ENCODE measurements at regions not wholly inside any gene's neighbourhood (a gene's known extent, or its start where the extent isn't known, plus 50 kb on each side); places are given as distances from the start of the nearest gene placed in this dataset.
"Not testable (repeated sequence)": the region's sequence is repeated elsewhere in the genome, so short reads cannot be mapped to it uniquely, and the experiment has no call there.

DNA sequence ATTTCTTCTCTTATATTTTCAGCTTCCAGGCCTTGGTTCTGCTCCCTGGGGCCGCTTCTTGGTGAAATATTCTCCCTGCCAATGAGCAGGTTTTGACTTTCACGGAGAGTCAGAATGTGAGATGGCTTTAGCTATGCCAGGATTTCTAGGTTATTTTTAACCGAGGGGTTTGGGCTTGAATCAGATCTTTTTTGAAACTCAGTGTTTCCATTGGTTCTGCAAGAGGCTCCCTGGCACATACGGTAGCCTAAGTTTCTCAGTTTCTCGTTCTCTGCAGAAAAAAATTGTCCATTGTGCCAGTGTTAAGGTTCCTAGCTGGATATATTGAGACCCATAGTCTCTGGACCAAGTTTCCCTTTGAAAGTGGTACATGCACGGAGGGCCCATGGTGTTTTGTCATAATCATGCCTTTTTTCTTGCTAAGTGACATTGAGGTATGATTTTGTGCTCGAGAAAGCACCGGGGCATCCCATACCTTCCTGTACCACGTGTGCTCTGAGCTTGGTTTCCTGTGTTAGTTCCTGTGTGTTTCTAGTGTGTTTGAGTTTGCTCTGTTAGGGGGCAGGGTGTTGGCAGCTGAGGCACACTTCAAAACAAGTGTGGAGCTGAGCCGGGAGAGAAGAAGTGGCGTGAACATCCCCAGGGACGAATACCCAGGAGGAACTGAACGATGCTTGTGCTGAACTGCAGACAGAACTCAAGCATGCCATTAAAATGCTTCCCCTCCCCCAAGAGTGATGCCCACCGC lies 127.2 kb downstream of the HS3ST3B1 start:
- no peak overlapping the region for H3K27ac ChIP-seq
- H3K27me3 ChIP-seq: no peaks in the 10 kb centered on the region
- H3K4me3 ChIP-seq: no peak overlapping the region
- no peaks in the 10 kb centered on the region for H3K9me3 ChIP-seq
- DNase-seq (ENCODE audit: low spot score): no peak
- TF ChIP-seq CTCF (IDR thresholded peaks at IDR 0.05): no peak
- no peaks in the 10 kb centered on the region for H3K4me1 ChIP-seq
- no peaks in the 10 kb centered on the region for H3K36me3 ChIP-seq

DNA sequence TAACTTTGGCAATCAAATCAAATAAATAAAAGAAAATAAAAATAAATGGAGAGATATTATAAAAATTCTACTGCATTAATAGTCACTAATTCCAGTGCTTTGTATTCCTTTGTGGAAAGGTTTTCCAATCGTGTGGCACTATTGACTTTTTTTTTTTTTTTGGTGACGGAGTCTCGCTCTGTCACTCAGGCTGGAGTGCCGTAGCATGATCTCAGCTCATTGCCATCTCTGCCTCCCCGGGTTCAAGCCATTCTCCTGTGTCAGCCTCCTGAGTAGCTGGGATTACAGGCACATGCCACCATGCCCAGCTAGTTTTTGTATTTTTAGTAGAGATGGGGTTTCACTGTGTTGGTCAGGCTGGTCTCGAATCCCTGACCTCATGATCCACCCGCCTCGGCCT lies 122.3 kb downstream of the HS3ST3B1 start:
- H3K9me3 ChIP-seq; DNase-seq (ENCODE audit: low spot score); H3K27ac ChIP-seq; H3K4me1 ChIP-seq; H3K27me3 ChIP-seq; H3K4me3 ChIP-seq; H3K36me3 ChIP-seq: not testable (repeated sequence)

DNA sequence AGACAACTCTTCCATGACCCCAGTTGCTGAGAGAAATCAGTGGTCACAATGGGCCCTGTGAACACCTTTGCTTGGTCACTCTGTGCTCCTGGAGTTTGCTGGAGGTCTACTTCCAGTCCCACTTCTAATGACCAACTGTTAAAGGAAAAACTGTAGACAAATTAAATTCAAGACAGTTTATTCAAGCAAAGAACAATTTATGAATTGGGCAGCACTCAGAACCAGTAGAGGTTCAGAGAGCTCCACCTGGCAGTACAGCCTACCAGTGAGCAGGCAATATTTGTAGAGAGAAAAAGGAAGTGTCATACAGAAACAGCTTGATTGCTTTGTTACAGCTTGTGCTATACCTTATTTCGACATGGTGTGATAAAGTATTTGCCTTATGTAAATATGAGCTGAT lies 116.5 kb downstream of the HS3ST3B1 start:
- Histone ChIP-seq H3K27ac (no peak overlapping the region), H3K4me1 (no peaks in the 10 kb centered on the region), H3K27me3 (no peaks in the 10 kb centered on the region), H3K9me3 (no peaks in the 10 kb centered on the region), H3K36me3 (no peaks in the 10 kb centered on the region), H3K4me3 (no peak overlapping the region)
- no peak for TF ChIP-seq CTCF (IDR thresholded peaks at IDR 0.05)
- DNase-seq (ENCODE audit: low spot score): no peak

DNA sequence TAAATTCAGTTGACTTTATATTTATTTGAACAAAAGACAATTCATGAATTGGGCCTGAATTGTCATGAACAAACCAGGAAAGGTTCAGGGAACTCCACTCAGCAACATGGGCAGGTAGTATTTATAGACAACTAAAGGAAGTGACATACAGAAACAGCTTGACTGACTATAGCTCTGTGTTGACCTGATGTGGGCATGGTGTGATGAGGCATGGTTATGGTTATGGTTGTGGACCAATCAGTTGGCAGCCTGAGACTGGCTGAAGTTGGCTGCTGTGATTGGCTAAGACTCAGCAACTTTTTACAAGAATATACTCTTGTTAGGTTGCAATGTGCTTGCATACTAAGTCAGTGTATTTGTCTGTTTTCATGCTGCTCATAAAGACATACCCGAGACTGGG lies 108.4 kb downstream of the HS3ST3B1 start:
- Histone ChIP-seq H3K4me3 (no peak overlapping the region), H3K9me3 (no peaks in the 10 kb centered on the region), H3K36me3 (no peaks in the 10 kb centered on the region), H3K4me1 (no peaks in the 10 kb centered on the region), H3K27me3 (no peaks in the 10 kb centered on the region), H3K27ac (no peak overlapping the region)
- DNase-seq (ENCODE audit: low spot score): no peak
- TF ChIP-seq CTCF (IDR thresholded peaks at IDR 0.05): no peak

DNA sequence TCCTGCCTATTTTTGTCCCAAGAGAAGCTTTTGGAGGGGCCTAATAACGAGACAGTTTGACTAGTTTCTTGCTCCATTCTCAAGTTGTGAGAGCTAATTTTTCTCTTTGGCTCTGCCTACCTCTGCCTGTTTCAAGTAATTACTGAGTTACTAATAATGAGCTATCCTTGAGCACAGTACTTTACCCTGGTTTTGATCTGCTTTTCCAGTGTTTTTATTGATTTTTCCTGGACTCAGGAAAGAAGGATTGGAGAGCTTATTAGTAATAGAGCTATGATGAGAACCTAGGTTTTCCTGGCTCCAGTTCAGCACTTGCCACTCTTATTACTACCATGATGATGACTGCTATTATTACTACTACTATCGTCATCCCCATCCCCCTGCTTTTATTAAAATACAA lies 106.7 kb downstream of the HS3ST3B1 start:
- Histone ChIP-seq H3K4me3 (no peak overlapping the region), H3K36me3 (no peaks in the 10 kb centered on the region), H3K4me1 (no peaks in the 10 kb centered on the region), H3K27me3 (no peaks in the 10 kb centered on the region), H3K9me3 (no peaks in the 10 kb centered on the region), H3K27ac (no peak overlapping the region)
- no peak for DNase-seq (ENCODE audit: low spot score)
- TF ChIP-seq CTCF (IDR thresholded peaks at IDR 0.05): no peak

DNA sequence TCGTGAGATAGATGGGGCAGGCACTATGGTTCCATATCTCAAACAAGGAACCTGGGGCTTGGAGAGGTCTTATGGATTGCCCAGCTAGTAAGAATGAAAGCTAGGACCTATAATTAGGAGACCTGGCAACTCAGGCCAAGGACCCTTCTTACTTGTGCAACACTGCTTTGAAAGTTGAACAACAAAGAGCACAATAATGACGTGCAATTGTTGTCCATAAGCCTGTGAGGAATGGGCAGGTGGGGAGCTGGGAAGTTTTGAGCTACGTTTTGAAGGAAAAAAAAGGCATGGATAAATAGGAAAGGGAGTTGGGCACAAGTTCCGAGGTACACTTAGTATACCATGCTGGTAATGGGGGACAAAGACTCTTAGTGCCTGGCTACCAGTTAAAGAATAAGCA lies 104.3 kb downstream of the HS3ST3B1 start:
- no peaks in the 10 kb centered on the region for H3K4me1 ChIP-seq
- no peak for DNase-seq (ENCODE audit: low spot score)
- no peak overlapping the region for H3K27ac ChIP-seq
- no peak for TF ChIP-seq CTCF (IDR thresholded peaks at IDR 0.05)
- H3K27me3 ChIP-seq: no peaks in the 10 kb centered on the region
- H3K9me3 ChIP-seq: no peaks in the 10 kb centered on the region
- no peak overlapping the region for H3K4me3 ChIP-seq
- no peaks in the 10 kb centered on the region for H3K36me3 ChIP-seq
